K562 (cell line): ENCODE measurements at regions not wholly inside any gene's neighbourhood (a gene's known extent, or its start where the extent isn't known, plus 50 kb on each side); places are given as distances from the start of the nearest gene placed in this dataset.

Experiments
- ATAC-seq: fragments of 200-7000 bp; cut with Tn5 transposase; 3 replicates; pipeline ENCODE4 v1.9.1; 2020; ENCODE audit warnings: moderate library complexity
- BruUV-seq: library from RNA; stranded (reverse); fragments of 400-500 nt; replicated peaks from 2 replicates; lab custom pipeline; 2021; lab: Mats Ljungman, UMichigan
- CTCF ChIA-PET: fragments of 300-600 bp; formaldehyde crosslinking; extraction: SDS; loops from one replicate; lab custom pipeline; 2021; ENCODE audit warnings: low intra/inter-chr PET ratio; lab: Yijun Ruan, JAX
- POLR2A ChIA-PET: fragments of 300-600, 350-650 bp; sonication (Branson Sonifier 250); formaldehyde crosslinking; extraction: SDS; loops from one replicate; lab custom pipeline; 2021; ENCODE audit warnings: antibody characterized with exemption, inconsistent platforms; lab: Yijun Ruan, JAX
- DNase-seq, 4 experiments: peaks; one replicate each; pipeline versions ENCODE4 v3.0.0 to v3.0.0-alpha.2; 2011 to 2018; ENCODE audit warnings: low spot score in 3 of 4, mixed read lengths in 3 of 4; ENCODE audit errors: extremely low read depth in 1 of 4
- FAIRE-seq: peaks from 2 replicates; lab custom pipeline; 2011; peaks lifted over from hg19 to GRCh38; lab: Jason Lieb, UNC
- H2AFZ ChIP-seq: 2 replicates; pipeline ENCODE4 v1.6.0; 2011; ENCODE audit warnings: low read depth, low read length, control low read depth, inconsistent platforms
- H3K27ac ChIP-seq: fragments of 200-600 bp; 3 replicates; pipeline ENCODE4 v1.8.0; 2011; ENCODE audit warnings: low read depth, mild to moderate bottlenecking, control low read depth, inconsistent platforms, low read length, moderate library complexity, mixed read lengths; ENCODE audit errors: extremely low read depth
- H3K27me3 ChIP-seq, 2 experiments: fragments of 300-600 bp in 1 of 2; 2 replicates in 1 of 2; 3 replicates in 1 of 2; pipeline versions ENCODE4 v1.6.0 to v1.8.0; 2011; ENCODE audit warnings: inconsistent platforms in 2 of 2, low read length in 2 of 2, mild to moderate bottlenecking in 1 of 2, mixed read lengths in 1 of 2, moderate library complexity in 1 of 2; ENCODE audit not compliant: control insufficient read depth in 2 of 2, insufficient read depth in 2 of 2
- H3K36me3 ChIP-seq: fragments of 300-600 bp; 3 replicates; pipeline ENCODE4 v1.8.0; 2011; ENCODE audit warnings: mild to moderate bottlenecking, low read length, inconsistent platforms; ENCODE audit not compliant: control insufficient read depth, insufficient read depth
- H3K4me1 ChIP-seq, 2 experiments: fragments of 200-600 bp in 1 of 2; replicated peaks in 1 of 2; 2 replicates in 1 of 2; 3 replicates in 1 of 2; pipeline versions ENCODE4 v1.5.1 to v1.8.0; 2011; ENCODE audit warnings: inconsistent platforms in 2 of 2, low read length in 2 of 2, mild to moderate bottlenecking in 1 of 2, mixed read lengths in 1 of 2, moderate library complexity in 1 of 2; ENCODE audit not compliant: control insufficient read depth in 2 of 2, insufficient read depth in 2 of 2
- H3K4me2 ChIP-seq: 2 replicates; pipeline ENCODE4 v1.6.1; 2011; ENCODE audit warnings: low read length, control low read depth, inconsistent platforms, mixed read lengths; ENCODE audit not compliant: insufficient read depth
- H3K4me3 ChIP-seq: fragments of 200-600 bp; sonication (generic), shearing (Covaris generic); 2 replicates; pipeline ENCODE4 v1.5.1; 2016; ENCODE audit warnings: control low read depth, inconsistent platforms
- H3K79me2 ChIP-seq: fragments of 200-600 bp; 3 replicates; pipeline ENCODE4 v1.8.0; 2011; ENCODE audit warnings: low read length, inconsistent platforms; ENCODE audit not compliant: control insufficient read depth, insufficient read depth
- H3K9ac ChIP-seq, 2 experiments: 2 replicates each; pipeline versions ENCODE4 v1.6.0 to v1.6.1; 2011; ENCODE audit warnings: low read depth in 2 of 2, low read length in 2 of 2, control low read depth in 1 of 2, inconsistent platforms in 1 of 2, mild to moderate bottlenecking in 1 of 2, mixed read lengths in 1 of 2; ENCODE audit not compliant: insufficient read depth in 1 of 2
- H3K9me1 ChIP-seq: one replicate; pipeline ENCODE4 v1.6.0; 2011; ENCODE audit warnings: inconsistent platforms, mild to moderate bottlenecking, low read length, moderate library complexity; ENCODE audit not compliant: control insufficient read depth, insufficient read depth
- H3K9me3 ChIP-seq: replicated peaks from 2 replicates; pipeline ENCODE4 v1.5.1; 2011; ENCODE audit warnings: low read depth, low read length, inconsistent platforms; ENCODE audit not compliant: control insufficient read depth, insufficient read depth
- H4K20me1 ChIP-seq: replicated peaks from 2 replicates; pipeline ENCODE4 v1.6.1; 2011; ENCODE audit warnings: low read length, inconsistent platforms, mixed read lengths; ENCODE audit not compliant: control insufficient read depth, insufficient read depth
- ARHGAP35 ChIP-seq: fragments of 450-650 bp; IDR thresholded peaks from 2 replicates; pipeline ENCODE4 v1.6.1; 2018; ENCODE audit not compliant: partially characterized antibody
- ARID2 ChIP-seq: fragments of 450-650 bp; IDR thresholded peaks from 2 replicates; pipeline ENCODE4 v1.6.1; 2017; ENCODE audit warnings: antibody characterized with exemption, mild to moderate bottlenecking
- BCL6 ChIP-seq: fragments of 250-450 bp; sonication (Bioruptor Pico); IDR thresholded peaks from 2 replicates; pipeline ENCODE4 v1.4.0; 2020
- BRF2 ChIP-seq: IDR thresholded peaks from 3 replicates; pipeline ENCODE4 v1.6.1; 2011; ENCODE audit warnings: borderline replicate concordance, mild to moderate bottlenecking; ENCODE audit not compliant: insufficient read length, insufficient read depth
- CREB3 ChIP-seq: fragments of 450-650 bp; conservative IDR thresholded peaks from 2 replicates; pipeline ENCODE4 v1.6.1; 2016; ENCODE audit warnings: missing genetic modification characterization, low read depth, mild to moderate bottlenecking, missing compliant biosample characterization, moderate library complexity
- HMGN3 ChIP-seq: IDR thresholded peaks from 2 replicates; pipeline ENCODE4 v1.6.1; 2011; ENCODE audit warnings: borderline replicate concordance, low read depth, mild to moderate bottlenecking, mixed read lengths, low read length; ENCODE audit not compliant: insufficient read length; ENCODE audit errors: extremely low read depth
- MLX ChIP-seq, 2 experiments: fragments of 450-650 bp in 1 of 2; sonication (generic) in 1 of 2; formaldehyde crosslinking; conservative IDR thresholded peaks; 2 replicates each; pipeline versions ENCODE4 v1.4.0 to v1.8.1; 2020 to 2022; ENCODE audit warnings: mild to moderate bottlenecking in 1 of 2, missing genetic modification reagents in 1 of 2
- NR2F6 ChIP-seq: fragments of 450-650 bp; formaldehyde crosslinking; IDR thresholded peaks from 2 replicates; pipeline ENCODE4 v1.4.0; 2020; ENCODE audit warnings: mild to moderate bottlenecking
- PCBP2 ChIP-seq: fragments of 200-400 bp; formaldehyde crosslinking; IDR thresholded peaks from 2 replicates; pipeline ENCODE4 v1.6.1; 2018; ENCODE audit warnings: low read length, low read depth, mild to moderate bottlenecking, moderate library complexity; ENCODE audit not compliant: poor library complexity, severe bottlenecking
- RBFOX2 ChIP-seq: fragments of 200-400 bp; formaldehyde crosslinking; IDR thresholded peaks from 2 replicates; pipeline ENCODE4 v1.6.1; 2017; ENCODE audit warnings: low read depth, mild to moderate bottlenecking, low read length, moderate library complexity
- SREBF1 ChIP-seq: fragments of 150-350 bp; IDR thresholded peaks from 2 replicates; pipeline ENCODE4 v1.6.1; 2014; ENCODE audit warnings: antibody characterized with exemption, low read depth, low read length, borderline replicate concordance
- ZFP36 ChIP-seq: fragments of 150-350 bp; IDR thresholded peaks from 2 replicates; pipeline ENCODE4 v1.6.1; 2018; ENCODE audit warnings: low read length, low read depth; ENCODE audit not compliant: partially characterized antibody
- WGBS: fragments of 100-300 bp; shearing (Covaris generic); methylation state at CpG from one replicate; pipeline ENCODE4 v1.1.6; 2016; ENCODE audit warnings: low coverage, mixed read lengths; ENCODE audit not compliant: insufficient coverage; ENCODE audit errors: missing lambda C conversion rate; 5-methylcytosine and 5-hydroxymethylcytosine counted together
- in situ Hi-C: fragments of 300-500 bp; cut with MboI; formaldehyde crosslinking; loops from 4 replicates; pipeline ENCODE4 v1.15.0; 2018; ENCODE audit warnings: inconsistent platforms, mixed read lengths
- intact Hi-C: fragments of 100-400 bp; cut with micrococcal nuclease; formaldehyde crosslinking; loops from 2 replicates; pipeline ENCODE4 v1.14.2; 2022
- TF ChIP-seq, protein P1 (sequence below), 2 experiments: fragments of 250-450 bp in 1 of 2; fragments of 450-650 bp in 1 of 2; sonication (Bioruptor Pico) in 1 of 2; IDR thresholded peaks; 2 replicates each; pipeline versions ENCODE4 v1.6.1 to v1.8.0; 2016 to 2021; ENCODE audit warnings: mild to moderate bottlenecking in 2 of 2, moderate library complexity in 2 of 2, missing compliant biosample characterization in 1 of 2, missing genetic modification characterization in 1 of 2

GRCh38 chr9:74037274-74037673 is 459.9 kb upstream of the RORB start:
- DNase-seq, result no peak
- Histone ChIP-seq H3K36me3 (no peaks in the 10 kb centered on the region), H3K4me3 (no peak overlapping the region), H3K4me1 (no peaks in the 10 kb centered on the region), H3K27ac (no peak overlapping the region), H3K9me1 (no peaks in the 10 kb centered on the region), H3K27me3 (no peaks in the 10 kb centered on the region), H4K20me1 (no peaks in the 10 kb centered on the region), H3K79me2 (no peaks in the 10 kb centered on the region), H3K9me3 (no peaks in the 10 kb centered on the region), H3K9ac (no peak overlapping the region), H3K4me2 (no peak overlapping the region)
- intact Hi-C loops (no loop called here), in situ Hi-C loops (no loop called here)
- no peak for FAIRE-seq
- ATAC-seq, result no peak
- CTCF ChIA-PET, result no interaction called here
- WGBS, result 0% methylated on average over 1 of the region's 1 CpG
- POLR2A ChIA-PET, result no interaction called here
- TF ChIP-seq SREBF1 (no peak), BCL6 (no peak), MLX (CRISPR knock-in tag; conservative IDR thresholded peaks at IDR 0.05) (no peak), NR2F6 (CRISPR knock-in tag) (no peak), PCBP2 (no peak), ARID2 (no peak), BRF2 (no peak), HMGN3 (no peak), ARHGAP35 (no peak), RBFOX2 (no peak), CREB3 (tag) (no peak), ZFP36 (no peak)
- TF ChIP-seq, protein P1, sequence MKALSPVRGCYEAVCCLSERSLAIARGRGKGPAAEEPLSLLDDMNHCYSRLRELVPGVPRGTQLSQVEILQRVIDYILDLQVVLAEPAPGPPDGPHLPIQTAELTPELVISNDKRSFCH (CRISPR knock-in tag; IDR thresholded peaks at IDR 0.05), result no peak
- TF ChIP-seq, protein P1 (tag; IDR thresholded peaks at IDR 0.05), result no peak
- TF ChIP-seq, all 486 proteins: peak for 0
- no peak overlapping the region for H2AFZ ChIP-seq
- BruUV-seq, result no TSS peak
